Posterior cingulate gyrus (tissue), 11 donors: ENCODE measurements at regions not wholly inside any gene's neighbourhood (a gene's known extent, or its start where the extent isn't known, plus 50 kb on each side); places are given as distances from the start of the nearest gene placed in this dataset.
"Not testable (repeated sequence)": the region's sequence is repeated elsewhere in the genome, so short reads cannot be mapped to it uniquely, and the experiment has no call there.

Experiments used
- DNase-seq, 10 donors: peaks; one replicate each; pipeline versions ENCODE4 v3.0.0 to v3.0.0-alpha.2; 2020 to 2021; ENCODE audit warnings: mixed read lengths in 3 of 10
- intact Hi-C: fragments of 100-400 bp; cut with DNase I; formaldehyde crosslinking; loops from one replicate; pipeline ENCODE4 v1.15.1; 2023

- intact Hi-C loops: no loop called here
- no peak for DNase-seq
These were observed 59.3 kb downstream of the EBLN2 start for GRCh38 chr3:73120710-73121109.

- no peak for DNase-seq
- intact Hi-C loops: no loop called here
These were observed 60.3 kb downstream of the EBLN2 start for GRCh38 chr3:73121669-73122331.

GRCh38 chr3:73134034-73134433 lies 72.6 kb downstream of the EBLN2 start:
- no peak for DNase-seq
- intact Hi-C loops: no loop called here

- intact Hi-C loops: no loop called here
- DNase-seq: no peak
These were observed 75.5 kb downstream of the EBLN2 start for GRCh38 chr3:73136941-73137340.

- no peak for DNase-seq
- intact Hi-C loops: no loop called here
These were observed 76.4 kb downstream of the EBLN2 start for GRCh38 chr3:73137736-73138403.

GRCh38 chr3:73140772-73141442 lies 79.4 kb downstream of the EBLN2 start:
- intact Hi-C loops: no loop called here

GRCh38 chr3:73141525-73141924 lies 80.1 kb downstream of the EBLN2 start:
- no peak for DNase-seq
- intact Hi-C loops: no loop called here

More at GRCh38 chr3:73140772-73141442, 79.4 kb downstream of the EBLN2 start:
- DNase-seq: no peak

- intact Hi-C loops: no loop called here
- no peak for DNase-seq
These were observed 81.9 kb downstream of the EBLN2 start for GRCh38 chr3:73143401-73143800.

- DNase-seq: no peak
- intact Hi-C loops: no loop called here
These were observed 82.4 kb downstream of the EBLN2 start for GRCh38 chr3:73143821-73144237.

- intact Hi-C loops: no loop called here
- DNase-seq: no peak
These were observed 82.8 kb downstream of the EBLN2 start for GRCh38 chr3:73144276-73144675.

GRCh38 chr3:73144828-73145227 lies 83.4 kb downstream of the EBLN2 start:
- no peak for DNase-seq
- intact Hi-C loops: no loop called here

GRCh38 chr3:73147479-73147878 lies 86.0 kb downstream of the EBLN2 start:
- DNase-seq, intact Hi-C loops: not testable (repeated sequence)

- intact Hi-C loops: no loop called here
- no peak for DNase-seq
These were observed 86.7 kb downstream of the EBLN2 start for GRCh38 chr3:73148206-73148605.

- intact Hi-C loops: no loop called here
These were observed 87.2 kb downstream of the EBLN2 start for GRCh38 chr3:73148682-73149081.

GRCh38 chr3:73150369-73151130 lies 89.1 kb downstream of the EBLN2 start:
- no peak for DNase-seq
- intact Hi-C loops: no loop called here

More at GRCh38 chr3:73148682-73149081, 87.2 kb downstream of the EBLN2 start:
- no peak for DNase-seq

- intact Hi-C loops, DNase-seq: not testable (repeated sequence)
These were observed 91.1 kb downstream of the EBLN2 start for GRCh38 chr3:73152571-73152970.

GRCh38 chr3:73153057-73153456 lies 91.6 kb downstream of the EBLN2 start:
- intact Hi-C loops, DNase-seq: not testable (repeated sequence)

- DNase-seq, intact Hi-C loops: not testable (repeated sequence)
These were observed 92.8 kb downstream of the EBLN2 start for GRCh38 chr3:73154261-73154660.

GRCh38 chr3:73155441-73155840 lies 94.0 kb downstream of the EBLN2 start:
- DNase-seq, intact Hi-C loops: not testable (repeated sequence)

- no peak for DNase-seq
- intact Hi-C loops: no loop called here
These were observed 103.2 kb downstream of the EBLN2 start for GRCh38 chr3:73164622-73165021.

GRCh38 chr3:73175698-73176097 lies 114.2 kb downstream of the EBLN2 start:
- intact Hi-C loops: no loop called here
- no peak for DNase-seq
